KMS-11 (cell line): ENCODE measurements at regions not wholly inside any gene's neighbourhood (a gene's known extent, or its start where the extent isn't known, plus 50 kb on each side); places are given as distances from the start of the nearest gene placed in this dataset.

Experiments used
- H2AFZ ChIP-seq: fragments of 200-600 bp; sonication (generic); 2 replicates; pipeline ENCODE4 v1.6.1; 2016; ENCODE audit warnings: antibody characterized with exemption, mixed run types, low read depth
- H3K27ac ChIP-seq: fragments of 200-600 bp; sonication (generic); 2 replicates; pipeline ENCODE4 v1.6.1; 2016; ENCODE audit warnings: mild to moderate bottlenecking, mixed run types
- H3K27me3 ChIP-seq: fragments of 200-600 bp; sonication (generic); 2 replicates; pipeline ENCODE4 v1.6.1; 2017; ENCODE audit warnings: mild to moderate bottlenecking, low read depth, mixed run types, moderate library complexity; ENCODE audit not compliant: insufficient read depth
- H3K36me3 ChIP-seq: fragments of 200-600 bp; sonication (generic); 2 replicates; pipeline ENCODE4 v1.6.1; 2017; ENCODE audit warnings: mild to moderate bottlenecking, mixed run types; ENCODE audit not compliant: insufficient read depth
- H3K4me1 ChIP-seq: fragments of 200-600 bp; sonication (generic); 2 replicates; pipeline ENCODE4 v1.6.1; 2016; ENCODE audit warnings: mild to moderate bottlenecking, low read depth, mixed run types; ENCODE audit not compliant: poor library complexity, severe bottlenecking
- H3K4me2 ChIP-seq: fragments of 200-600 bp; sonication (generic); 2 replicates; pipeline ENCODE4 v1.7.0; 2016; ENCODE audit warnings: mild to moderate bottlenecking, mixed run types
- H3K4me3 ChIP-seq: fragments of 200-600 bp; sonication (generic); IDR thresholded peaks from 2 replicates; pipeline ENCODE4 v1.6.1; 2017; ENCODE audit warnings: low read depth, low read length, mixed read lengths; ENCODE audit not compliant: insufficient read depth
- H3K79me2 ChIP-seq: fragments of 200-600 bp; sonication (generic); 2 replicates; pipeline ENCODE4 v1.6.1; 2016; ENCODE audit warnings: low read depth, mixed run types; ENCODE audit not compliant: insufficient read depth
- H3K9ac ChIP-seq: fragments of 200-600 bp; sonication (generic); 2 replicates; pipeline ENCODE4 v1.6.1; 2016; ENCODE audit warnings: mild to moderate bottlenecking, mixed run types
- H4K20me1 ChIP-seq: fragments of 200-600 bp; sonication (generic); 2 replicates; pipeline ENCODE4 v1.6.1; 2016; ENCODE audit warnings: mild to moderate bottlenecking, mixed run types; ENCODE audit not compliant: insufficient read depth
- CTCF ChIP-seq: fragments of 200-600 bp; sonication (generic); conservative IDR thresholded peaks from 2 replicates; pipeline ENCODE4 v1.6.1; 2017; ENCODE audit warnings: low read depth, mild to moderate bottlenecking, antibody characterized with exemption, low read length, moderate library complexity, mixed read lengths

- Histone ChIP-seq H3K27ac (no peak overlapping the region), H3K4me2 (no peak overlapping the region), H2AFZ (no peak overlapping the region), H3K79me2 (no peaks in the 10 kb centered on the region), H3K4me3 (no peak overlapping the region), H3K9ac (no peak overlapping the region), H3K4me1 (peaks cover 22% of the 10 kb centered on the region), H3K27me3 (no peaks in the 10 kb centered on the region; the same call in 1 of the 2 replicates), H3K36me3 (no peaks in the 10 kb centered on the region), H4K20me1 (no peaks in the 10 kb centered on the region)
- no peak for TF ChIP-seq CTCF
Measured at GRCh38 chr15:69719527-69720240, 267.1 kb downstream of the RPLP1 start.

- H4K20me1 ChIP-seq: no peaks in the 10 kb centered on the region
- H3K4me3 ChIP-seq: no peak overlapping the region
- H3K79me2 ChIP-seq: no peaks in the 10 kb centered on the region
- no peak for TF ChIP-seq CTCF
- H3K27ac ChIP-seq: no peak overlapping the region
- no peaks in the 10 kb centered on the region; the same call in 1 of the 2 replicates for H3K27me3 ChIP-seq
- H3K4me1 ChIP-seq: peaks cover 22% of the 10 kb centered on the region
- no peak overlapping the region for H3K4me2 ChIP-seq
- H3K9ac ChIP-seq: no peak overlapping the region
- H3K36me3 ChIP-seq: no peaks in the 10 kb centered on the region
- no peak overlapping the region for H2AFZ ChIP-seq
Measured at GRCh38 chr15:69720536-69720935, 267.9 kb downstream of the RPLP1 start.

- TF ChIP-seq CTCF: no peak
- Histone ChIP-seq H3K9ac (no peak overlapping the region), H4K20me1 (no peaks in the 10 kb centered on the region), H3K4me2 (peak overlapping the region; percentile 62), H3K27ac (no peak overlapping the region), H3K79me2 (no peaks in the 10 kb centered on the region), H3K27me3 (no peaks in the 10 kb centered on the region; the same call in 1 of the 2 replicates), H2AFZ (no peak overlapping the region), H3K36me3 (no peaks in the 10 kb centered on the region), H3K4me3 (no peak overlapping the region), H3K4me1 (peaks cover 33% of the 10 kb centered on the region)
Measured at GRCh38 chr15:69722924-69723323, 270.3 kb downstream of the RPLP1 start.

GRCh38 chr15:69723404-69724096, 270.9 kb downstream of the RPLP1 start:
- H3K4me3 ChIP-seq: no peak overlapping the region
- H4K20me1 ChIP-seq: no peaks in the 10 kb centered on the region
- no peak overlapping the region for H3K9ac ChIP-seq
- no peaks in the 10 kb centered on the region; the same call in 1 of the 2 replicates for H3K27me3 ChIP-seq
- no peak overlapping the region for H3K27ac ChIP-seq
- no peak overlapping the region for H3K4me2 ChIP-seq
- H3K4me1 ChIP-seq: peaks cover 33% of the 10 kb centered on the region
- H2AFZ ChIP-seq: no peak overlapping the region
- no peaks in the 10 kb centered on the region for H3K79me2 ChIP-seq
- no peaks in the 10 kb centered on the region for H3K36me3 ChIP-seq
- no peak for TF ChIP-seq CTCF
